NB4 (cell line): ENCODE measurements at regions not wholly inside any gene's neighbourhood (a gene's known extent, or its start where the extent isn't known, plus 50 kb on each side); places are given as distances from the start of the nearest gene placed in this dataset.

Experiments
- POLR2A ChIP-seq: IDR thresholded peaks from 2 replicates; pipeline ENCODE4 v1.6.1; 2011; ENCODE audit warnings: mild to moderate bottlenecking; ENCODE audit not compliant: insufficient read length; ENCODE audit errors: extremely low read depth
- TF ChIP-seq, protein P1 (sequence below): IDR thresholded peaks from one replicate; pipeline ENCODE4 v1.5.1; 2012; ENCODE audit warnings: low read depth, low read length
- TF ChIP-seq, protein P2 (sequence below): IDR thresholded peaks from 2 replicates; pipeline ENCODE4 v1.6.1; 2011; ENCODE audit warnings: low read depth, low read length

DNA sequence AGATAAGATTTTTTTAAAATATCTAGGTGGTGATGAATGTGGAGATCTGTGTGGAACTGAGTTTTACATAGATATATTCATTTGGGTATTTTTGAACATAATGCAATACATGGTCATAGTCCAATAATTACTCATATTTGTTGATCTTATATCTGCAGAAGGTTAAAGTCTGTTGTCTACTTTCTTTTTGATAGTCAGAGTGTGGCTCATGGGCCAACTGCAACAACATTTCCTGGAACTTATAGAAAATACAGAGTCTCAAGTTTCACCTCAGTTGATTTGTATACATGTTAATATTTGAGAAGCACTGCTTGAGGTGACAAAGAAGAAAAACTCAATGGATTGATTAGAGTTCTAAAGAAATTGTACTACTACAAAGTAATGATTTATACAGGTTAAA is 408.4 kb downstream of the ARAP2 start:
- TF ChIP-seq, protein P1, sequence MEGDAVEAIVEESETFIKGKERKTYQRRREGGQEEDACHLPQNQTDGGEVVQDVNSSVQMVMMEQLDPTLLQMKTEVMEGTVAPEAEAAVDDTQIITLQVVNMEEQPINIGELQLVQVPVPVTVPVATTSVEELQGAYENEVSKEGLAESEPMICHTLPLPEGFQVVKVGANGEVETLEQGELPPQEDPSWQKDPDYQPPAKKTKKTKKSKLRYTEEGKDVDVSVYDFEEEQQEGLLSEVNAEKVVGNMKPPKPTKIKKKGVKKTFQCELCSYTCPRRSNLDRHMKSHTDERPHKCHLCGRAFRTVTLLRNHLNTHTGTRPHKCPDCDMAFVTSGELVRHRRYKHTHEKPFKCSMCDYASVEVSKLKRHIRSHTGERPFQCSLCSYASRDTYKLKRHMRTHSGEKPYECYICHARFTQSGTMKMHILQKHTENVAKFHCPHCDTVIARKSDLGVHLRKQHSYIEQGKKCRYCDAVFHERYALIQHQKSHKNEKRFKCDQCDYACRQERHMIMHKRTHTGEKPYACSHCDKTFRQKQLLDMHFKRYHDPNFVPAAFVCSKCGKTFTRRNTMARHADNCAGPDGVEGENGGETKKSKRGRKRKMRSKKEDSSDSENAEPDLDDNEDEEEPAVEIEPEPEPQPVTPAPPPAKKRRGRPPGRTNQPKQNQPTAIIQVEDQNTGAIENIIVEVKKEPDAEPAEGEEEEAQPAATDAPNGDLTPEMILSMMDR: no peak
- TF ChIP-seq, protein P2, sequence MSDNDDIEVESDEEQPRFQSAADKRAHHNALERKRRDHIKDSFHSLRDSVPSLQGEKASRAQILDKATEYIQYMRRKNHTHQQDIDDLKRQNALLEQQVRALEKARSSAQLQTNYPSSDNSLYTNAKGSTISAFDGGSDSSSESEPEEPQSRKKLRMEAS: no peak
- no peak for TF ChIP-seq POLR2A
